Astrocyte (in vitro differentiated cells and primary cell): ENCODE measurements at regions not wholly inside any gene's neighbourhood (a gene's known extent, or its start where the extent isn't known, plus 50 kb on each side); places are given as distances from the start of the nearest gene placed in this dataset.

Experiments
- EZH2 ChIP-seq: IDR thresholded peaks from 2 replicates; pipeline ENCODE4 v1.6.1; 2012; ENCODE audit warnings: mild to moderate bottlenecking, low read length, inconsistent platforms; ENCODE audit not compliant: insufficient read depth
- TF ChIP-seq, protein P1 (sequence below): IDR thresholded peaks from 2 replicates; pipeline ENCODE4 v1.5.1; 2011; ENCODE audit warnings: low read depth, mild to moderate bottlenecking, inconsistent platforms, low read length, moderate library complexity; ENCODE audit not compliant: insufficient read depth

DNA sequence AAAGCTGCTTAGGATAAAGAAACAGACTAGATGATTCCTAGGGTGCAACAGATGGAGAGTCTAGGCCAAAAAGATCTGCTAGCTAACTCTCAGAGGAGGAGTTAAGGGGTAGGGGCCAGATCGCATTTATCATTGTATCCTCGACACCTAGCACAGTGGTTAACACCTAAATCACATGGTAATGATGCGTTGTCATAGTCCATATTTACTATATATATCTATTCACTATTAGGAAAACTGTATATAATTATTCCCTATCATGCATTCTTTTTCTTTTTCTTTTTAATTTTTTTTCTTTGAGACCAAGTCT lies 92.8 kb upstream of the SLC44A1 start:
- TF ChIP-seq, protein P1, sequence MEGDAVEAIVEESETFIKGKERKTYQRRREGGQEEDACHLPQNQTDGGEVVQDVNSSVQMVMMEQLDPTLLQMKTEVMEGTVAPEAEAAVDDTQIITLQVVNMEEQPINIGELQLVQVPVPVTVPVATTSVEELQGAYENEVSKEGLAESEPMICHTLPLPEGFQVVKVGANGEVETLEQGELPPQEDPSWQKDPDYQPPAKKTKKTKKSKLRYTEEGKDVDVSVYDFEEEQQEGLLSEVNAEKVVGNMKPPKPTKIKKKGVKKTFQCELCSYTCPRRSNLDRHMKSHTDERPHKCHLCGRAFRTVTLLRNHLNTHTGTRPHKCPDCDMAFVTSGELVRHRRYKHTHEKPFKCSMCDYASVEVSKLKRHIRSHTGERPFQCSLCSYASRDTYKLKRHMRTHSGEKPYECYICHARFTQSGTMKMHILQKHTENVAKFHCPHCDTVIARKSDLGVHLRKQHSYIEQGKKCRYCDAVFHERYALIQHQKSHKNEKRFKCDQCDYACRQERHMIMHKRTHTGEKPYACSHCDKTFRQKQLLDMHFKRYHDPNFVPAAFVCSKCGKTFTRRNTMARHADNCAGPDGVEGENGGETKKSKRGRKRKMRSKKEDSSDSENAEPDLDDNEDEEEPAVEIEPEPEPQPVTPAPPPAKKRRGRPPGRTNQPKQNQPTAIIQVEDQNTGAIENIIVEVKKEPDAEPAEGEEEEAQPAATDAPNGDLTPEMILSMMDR, result no peak
- no peak for TF ChIP-seq EZH2
